HG03469 (cell line): ENCODE measurements at regions not wholly inside any gene's neighbourhood (a gene's known extent, or its start where the extent isn't known, plus 50 kb on each side); places are given as distances from the start of the nearest gene placed in this dataset.

ENCODE experiments used
- ATAC-seq: cut with Tn5 transposase; IDR thresholded peaks from one replicate; pipeline ENCODE4 v1.9.1; 2021; ENCODE audit warnings: mild to moderate bottlenecking, moderate library complexity, moderate number of reproducible peaks; ENCODE audit not compliant: unreplicated experiment

DNA sequence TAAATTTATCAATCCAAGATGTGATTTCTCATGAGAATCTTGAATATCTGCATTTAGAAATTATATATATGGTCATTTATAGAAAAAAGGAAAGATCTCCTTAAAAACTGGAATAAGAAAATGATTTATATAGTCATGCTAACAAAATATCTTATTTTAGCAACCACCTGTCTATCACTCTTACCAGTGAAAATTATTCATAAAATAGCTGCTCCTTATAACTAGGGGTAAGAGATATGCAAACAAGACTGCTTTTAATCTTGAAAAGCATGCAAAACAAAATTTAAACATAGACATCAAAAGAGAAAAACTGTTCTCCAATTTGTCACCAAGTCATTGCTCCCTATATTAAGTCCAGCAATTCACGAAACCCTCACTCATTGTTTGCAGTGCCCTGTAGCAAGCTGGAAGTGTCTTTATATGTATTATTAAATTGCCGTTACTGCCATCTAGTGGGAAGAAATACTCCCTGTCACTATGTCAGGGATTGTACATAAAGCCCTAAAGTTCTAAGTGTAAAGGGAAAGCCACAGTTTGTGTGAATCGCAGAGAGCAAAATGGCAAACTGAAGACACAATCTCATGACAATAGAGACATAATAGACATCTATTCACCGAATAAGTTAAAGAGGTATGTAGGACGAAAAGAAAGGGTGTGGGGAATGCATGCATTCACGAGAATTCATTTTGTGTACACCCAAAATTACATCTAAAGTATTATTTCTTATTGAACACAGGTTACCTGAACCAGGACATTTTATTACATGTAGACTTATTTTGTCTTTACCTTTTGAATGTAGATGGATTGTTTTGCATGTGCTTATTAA lies 600.5 kb downstream of the USP25 start:
- ATAC-seq, result peak; percentile 90

DNA sequence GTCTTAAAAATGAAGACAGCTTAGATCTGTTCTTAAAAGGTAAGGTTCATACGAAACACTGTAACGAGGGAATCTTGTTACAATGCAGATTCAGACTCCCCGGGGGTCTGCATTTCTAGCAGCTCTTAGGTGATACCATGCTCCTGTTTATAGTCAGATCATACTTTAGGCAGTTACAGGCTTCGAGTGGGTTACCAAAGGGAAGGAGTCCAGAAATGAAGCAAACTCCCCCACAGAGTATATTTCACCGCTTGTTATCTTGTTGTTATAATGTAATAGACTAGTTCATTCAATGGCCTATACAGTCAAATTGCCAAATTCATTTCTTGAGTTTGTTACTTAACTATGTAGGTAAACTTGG lies 601.1 kb downstream of the USP25 start:
- no peak for ATAC-seq

DNA sequence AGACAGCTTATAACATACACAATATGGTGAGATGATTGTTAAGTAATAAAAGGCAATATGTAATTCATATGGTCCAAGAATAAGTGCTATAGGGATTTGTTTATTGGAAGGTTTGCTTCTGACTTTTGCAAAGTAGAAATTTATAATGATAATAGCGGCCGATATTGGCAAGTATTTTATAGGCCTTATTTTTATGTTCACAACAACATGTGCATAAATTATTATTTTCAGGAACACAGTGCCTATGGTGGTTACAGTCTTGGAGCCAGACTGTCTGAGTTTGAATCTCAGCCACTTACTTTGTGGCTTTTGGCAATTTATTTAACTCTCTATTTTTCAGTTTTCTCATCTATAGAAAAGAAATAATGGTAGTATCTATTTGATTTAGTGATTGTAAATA lies 607.5 kb downstream of the USP25 start:
- no peak for ATAC-seq

DNA sequence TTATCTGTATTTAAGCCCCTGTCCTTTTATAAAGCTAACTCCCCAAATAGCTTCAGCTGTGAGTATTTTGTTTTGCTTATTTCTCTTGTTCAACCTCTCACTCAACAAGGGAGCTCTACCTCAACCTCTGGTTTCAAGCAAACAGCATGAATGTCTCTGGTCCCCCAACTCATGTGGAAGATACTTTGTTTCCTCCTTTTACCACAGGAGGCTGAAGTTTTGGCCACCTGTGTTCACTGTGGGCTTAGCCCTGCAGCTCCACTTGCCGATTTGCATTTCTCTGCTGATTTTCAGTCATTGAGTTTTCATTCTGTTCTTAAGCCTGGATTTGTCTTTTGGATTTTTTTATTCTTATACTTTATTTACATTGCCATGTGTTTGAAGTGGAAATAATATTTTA lies 613.1 kb downstream of the USP25 start:
- no peak for ATAC-seq

DNA sequence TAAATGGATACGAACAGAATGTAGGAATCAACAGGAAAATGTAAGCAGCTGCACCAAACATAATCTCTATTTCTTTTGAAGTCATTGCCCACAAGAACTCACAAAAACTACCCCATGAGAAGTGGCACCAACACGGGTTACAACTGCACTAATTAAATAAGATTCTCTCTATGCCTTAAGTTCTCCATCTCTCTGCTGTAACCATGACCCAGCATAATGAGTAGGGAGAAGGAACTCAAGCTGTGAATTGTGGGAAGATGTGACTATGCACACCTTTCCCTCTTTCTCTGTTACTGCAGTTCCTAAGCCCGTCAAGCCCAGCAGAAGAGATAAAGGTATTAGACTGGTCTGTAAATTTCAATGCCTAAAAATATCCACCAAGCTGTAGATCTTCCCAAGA lies 614.0 kb downstream of the USP25 start:
- no peak for ATAC-seq

DNA sequence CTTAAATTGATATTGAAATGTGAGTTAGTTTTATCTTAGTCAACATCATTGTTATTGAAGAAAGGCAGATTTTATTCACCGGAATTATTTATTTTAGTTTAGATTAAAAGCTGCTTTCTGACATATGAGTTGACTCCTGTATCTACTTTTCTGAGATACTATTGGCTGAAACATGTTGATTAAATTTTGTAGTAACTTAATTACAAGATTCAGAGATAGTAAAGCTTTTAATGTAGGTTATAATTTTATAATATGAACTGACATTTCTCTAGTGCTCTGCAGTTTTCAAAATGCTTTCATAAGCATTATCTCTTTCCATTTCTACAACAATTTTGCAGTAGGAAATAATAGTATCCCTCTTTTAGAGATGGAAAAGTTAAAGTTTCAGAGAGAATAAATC lies 616.0 kb downstream of the USP25 start:
- no peak for ATAC-seq

DNA sequence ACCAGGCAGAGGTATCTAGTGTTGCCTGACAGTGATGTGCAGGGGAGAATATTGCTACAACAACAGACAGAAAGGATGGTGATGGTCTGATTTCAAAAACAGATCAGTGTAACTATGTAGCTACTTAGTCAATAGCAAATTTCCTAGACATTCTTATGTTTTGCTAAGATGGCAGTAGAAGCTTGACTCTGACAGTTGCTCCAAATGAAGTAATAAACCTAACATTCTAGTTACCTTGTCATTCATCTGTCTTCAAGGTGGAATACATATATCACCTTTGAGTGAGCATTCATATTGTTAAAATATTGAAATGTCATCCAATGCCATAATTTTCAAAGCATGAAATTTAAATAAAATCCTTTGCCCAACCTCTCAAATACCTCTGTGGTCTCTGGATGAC lies 617.4 kb downstream of the USP25 start:
- no peak for ATAC-seq

DNA sequence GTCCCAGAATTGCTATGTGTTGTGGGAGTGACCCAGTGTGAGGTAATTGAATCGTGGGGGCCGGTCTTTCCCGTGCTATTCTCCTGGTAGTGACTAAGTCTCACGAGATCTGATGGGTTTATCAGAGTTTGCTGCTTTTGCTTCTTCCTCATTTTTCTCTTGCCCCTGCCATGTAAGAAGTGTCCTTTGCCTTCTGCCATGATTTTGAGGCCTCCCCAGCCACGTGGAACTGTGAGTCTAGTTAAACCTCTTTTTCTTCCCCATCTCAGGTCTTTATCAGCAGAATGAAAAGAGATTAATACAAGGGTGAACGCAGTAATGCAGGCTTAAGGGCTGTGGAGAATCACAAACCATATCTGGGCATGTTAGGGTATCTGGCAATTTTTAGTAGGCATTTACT lies 624.0 kb downstream of the USP25 start:
- ATAC-seq, result no peak

DNA sequence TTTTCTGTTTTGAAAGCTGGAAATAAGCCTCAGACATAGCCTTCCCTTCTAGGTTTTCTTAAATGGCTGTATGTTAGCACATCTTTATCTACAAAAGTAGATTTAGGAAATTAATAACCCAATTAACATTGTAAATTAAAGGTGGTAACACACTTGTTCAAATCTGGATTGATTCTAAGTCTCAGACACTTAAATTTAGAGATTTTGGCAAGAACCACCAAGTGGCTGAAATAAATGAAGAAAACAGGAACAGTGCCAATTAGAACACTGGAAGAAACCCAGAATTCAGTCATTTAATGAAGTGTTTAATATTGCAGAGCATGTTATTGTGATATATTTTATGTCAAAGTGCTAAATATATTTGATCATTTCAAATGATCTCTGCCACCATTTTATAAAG lies 628.2 kb downstream of the USP25 start:
- ATAC-seq, result no peak

DNA sequence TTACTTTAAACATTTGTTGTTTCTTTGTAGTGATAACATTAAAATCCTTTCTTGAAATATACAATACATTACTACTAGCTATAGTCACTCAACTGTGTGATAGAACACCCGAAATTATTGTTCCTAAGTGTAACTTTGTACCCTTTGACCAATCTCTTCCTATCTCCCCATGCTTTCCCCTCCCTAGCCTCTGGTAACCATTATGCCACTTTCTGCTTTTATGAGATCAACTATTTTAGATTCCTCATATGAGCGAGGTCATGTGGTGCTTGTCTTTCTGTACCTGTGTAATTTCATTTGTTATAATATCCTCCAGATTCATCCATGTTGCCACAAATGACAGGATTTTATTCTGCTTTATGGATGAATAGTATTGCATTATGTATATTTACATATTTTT lies 629.0 kb downstream of the USP25 start:
- ATAC-seq, result no peak

DNA sequence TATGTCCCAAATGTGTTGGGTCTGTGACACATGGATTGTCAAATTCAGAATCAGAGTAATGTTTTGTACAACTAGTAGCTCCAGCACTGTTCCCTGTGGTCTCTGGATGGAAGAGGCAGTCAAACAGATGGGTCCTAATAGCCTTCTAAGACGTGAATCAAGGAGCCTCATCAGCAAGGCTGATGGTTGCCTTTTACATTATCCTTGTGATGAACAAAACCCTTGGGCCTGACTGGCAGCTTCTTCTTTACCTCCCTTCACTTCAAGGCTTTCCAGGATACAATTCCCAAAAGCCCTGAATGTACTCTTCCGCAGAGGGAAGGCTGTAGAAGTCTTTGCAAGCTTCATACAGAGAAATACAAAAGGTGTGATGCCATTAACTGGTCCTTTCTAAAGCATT lies 633.3 kb downstream of the USP25 start:
- no peak for ATAC-seq

DNA sequence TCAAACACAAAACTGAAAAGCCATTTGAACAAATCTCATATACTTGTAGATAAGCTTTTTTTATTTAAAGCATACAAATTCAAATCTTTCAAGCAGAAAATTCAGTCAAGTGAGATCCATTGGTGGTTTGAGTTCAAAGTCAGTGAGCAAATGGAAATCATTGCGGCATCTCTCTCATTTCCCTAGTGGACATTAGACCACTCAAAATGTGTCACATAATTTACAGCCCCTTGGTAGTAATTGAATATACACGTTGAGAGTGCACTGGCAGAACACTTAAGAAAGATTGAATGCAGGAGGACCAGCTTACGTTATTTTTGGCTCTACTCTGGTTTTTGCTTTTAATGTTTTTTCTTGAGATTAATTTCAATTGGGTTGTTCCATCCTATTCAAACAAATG lies 633.7 kb downstream of the USP25 start:
- no peak for ATAC-seq

DNA sequence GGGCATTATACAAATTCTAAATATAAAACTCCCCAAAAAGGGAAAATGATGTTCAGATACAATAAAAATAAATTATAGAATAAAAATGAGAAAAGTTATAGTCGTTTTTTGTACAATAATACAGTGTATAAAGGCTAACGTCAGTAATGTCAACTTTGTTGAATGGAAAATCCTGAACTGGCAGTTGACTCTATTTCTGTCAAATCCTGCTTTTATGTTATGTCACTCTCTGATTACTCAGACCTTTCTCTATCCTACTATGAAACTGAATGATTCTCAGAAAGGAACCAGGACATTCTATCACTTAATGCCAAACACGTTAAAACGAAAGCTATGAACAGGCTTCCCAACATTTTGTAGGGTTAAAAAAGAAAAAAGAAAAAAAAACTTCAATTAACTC lies 636.4 kb downstream of the USP25 start:
- ATAC-seq, result no peak

DNA sequence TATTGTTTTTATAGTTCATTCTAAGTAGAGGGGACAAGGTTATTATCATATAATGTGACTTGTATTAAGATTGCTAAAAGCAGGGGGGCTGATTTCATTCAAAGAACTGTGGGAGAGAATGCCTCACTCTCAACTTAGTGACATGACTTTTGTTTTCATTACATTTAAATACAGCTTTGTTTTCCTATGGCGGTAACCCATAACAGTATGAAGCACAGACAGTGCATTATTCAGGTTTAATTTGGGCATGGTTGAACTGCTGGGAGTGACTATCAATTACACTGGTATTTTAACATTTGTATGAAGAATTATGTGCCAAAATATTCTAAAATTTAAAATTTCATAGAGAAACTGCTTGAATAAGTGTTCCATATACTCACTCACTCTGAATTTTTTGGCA lies 637.3 kb downstream of the USP25 start:
- ATAC-seq, result no peak

DNA sequence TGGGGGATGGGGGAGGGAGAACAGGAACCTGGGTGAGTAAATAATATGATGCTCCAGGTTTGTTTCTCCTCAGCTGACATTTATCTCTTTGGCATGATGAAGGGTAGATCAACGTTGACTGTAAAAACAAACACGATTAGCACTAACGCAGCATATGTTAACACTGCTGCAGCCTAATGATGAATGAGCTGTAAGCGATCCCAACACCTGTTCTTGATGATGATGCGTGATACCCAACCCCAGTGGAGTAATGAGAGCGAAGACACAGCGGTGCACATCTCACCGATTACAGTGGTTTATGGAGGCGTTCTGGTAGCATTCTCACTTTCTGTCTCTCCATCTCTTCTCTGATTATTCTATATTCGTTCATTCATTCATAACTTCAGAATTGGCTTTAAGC lies 640.4 kb downstream of the USP25 start:
- no peak for ATAC-seq

DNA sequence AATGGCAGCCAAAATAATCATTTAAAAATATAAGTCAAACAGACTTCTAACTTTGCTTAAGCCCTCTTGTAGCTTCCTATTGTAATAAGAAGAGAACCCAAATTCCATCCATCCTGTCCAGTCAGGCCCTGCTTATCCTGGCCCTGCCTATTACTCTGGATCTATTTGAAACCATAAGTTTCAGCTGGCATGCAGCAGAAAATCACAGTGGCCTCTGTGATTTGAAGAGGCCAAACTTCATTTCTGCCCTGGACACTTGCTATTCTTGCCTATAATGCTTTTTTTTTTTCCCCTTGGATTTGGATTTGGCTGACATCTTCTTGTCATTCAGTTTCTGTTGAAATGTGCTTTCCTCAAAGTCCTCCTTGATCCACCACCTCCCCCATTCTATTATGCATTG lies 642.8 kb downstream of the USP25 start:
- no peak for ATAC-seq

DNA sequence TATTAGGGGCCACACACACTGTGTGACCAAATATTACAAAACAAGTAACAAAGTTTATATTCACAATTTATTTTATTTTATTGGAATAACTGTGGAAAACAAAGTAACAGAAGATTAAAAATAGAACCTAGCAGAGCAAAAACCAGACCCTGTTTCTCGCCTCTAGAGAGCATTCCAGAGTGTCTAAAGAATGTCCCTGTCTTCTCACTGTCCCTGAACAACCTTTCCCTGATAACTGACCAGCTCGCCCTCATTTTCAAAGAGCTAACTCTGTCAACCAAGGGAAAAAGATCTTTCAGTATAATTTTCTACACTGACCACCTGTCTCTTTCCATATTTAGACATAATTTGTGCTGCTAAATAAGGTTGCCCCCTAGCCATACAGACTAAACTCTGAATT lies 646.9 kb downstream of the USP25 start:
- ATAC-seq, result no peak

DNA sequence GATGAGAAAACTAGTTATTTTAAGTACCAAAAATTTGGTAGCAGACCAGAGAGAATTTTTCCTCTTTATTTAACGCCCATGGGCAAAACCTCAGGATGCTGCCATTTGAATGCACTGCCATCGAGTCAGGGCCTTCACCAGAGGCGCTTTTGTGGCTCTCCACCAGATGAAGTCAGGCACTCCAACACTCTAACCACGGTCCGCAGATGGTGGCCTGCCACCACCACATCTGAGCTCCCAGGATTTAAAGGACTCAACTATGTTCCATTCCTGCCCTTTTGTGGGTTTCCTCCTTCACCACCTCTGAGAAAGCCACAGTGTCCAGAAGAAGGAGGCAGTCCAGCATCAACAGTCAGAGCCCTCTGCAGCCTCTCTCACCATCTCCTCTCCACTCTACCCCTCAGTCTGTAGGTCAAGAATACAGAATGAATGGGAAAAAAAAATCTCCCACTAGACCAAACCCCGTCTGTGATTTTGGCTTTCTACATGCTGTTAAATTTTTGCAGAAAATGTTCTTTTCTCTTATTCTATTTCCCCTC lies 647.4 kb downstream of the USP25 start:
- ATAC-seq, result no peak

DNA sequence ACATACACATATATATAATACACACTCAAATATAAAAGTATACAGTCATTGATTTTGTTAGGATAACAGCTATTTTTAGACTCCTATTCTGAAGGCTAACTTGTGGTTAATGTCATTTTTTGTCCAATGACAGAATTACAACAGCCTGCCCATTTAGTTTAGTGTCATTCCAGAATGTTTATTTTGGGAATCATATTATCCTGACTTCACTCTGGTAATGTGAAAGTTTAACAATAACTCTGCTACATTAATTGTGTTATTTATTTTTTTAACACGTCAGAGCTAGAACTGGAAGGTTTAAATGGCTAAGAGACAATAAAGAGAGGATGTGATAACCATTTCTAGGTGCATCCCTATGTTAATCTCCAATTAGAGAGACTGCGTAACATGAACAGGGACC lies 648.1 kb downstream of the USP25 start:
- ATAC-seq, result no peak

DNA sequence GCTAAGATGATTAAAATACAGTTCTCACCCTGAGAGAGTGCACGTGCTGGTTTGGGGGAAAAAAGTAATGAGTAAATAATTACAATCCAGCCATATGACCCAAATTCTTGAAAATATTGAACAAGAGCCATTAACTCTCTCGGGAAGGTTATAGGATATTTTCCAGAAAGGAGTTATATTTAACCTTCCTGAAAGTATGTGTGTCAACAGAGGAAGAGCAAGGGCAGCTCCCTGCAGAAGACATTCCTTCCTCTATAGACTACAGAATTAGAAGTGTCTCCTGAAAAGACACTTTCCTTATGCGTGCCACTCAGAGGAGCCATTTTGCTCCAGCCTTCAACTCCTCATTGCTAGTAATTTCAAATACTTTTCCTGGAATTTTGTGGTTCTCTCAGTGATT lies 648.7 kb downstream of the USP25 start:
- no peak for ATAC-seq

DNA sequence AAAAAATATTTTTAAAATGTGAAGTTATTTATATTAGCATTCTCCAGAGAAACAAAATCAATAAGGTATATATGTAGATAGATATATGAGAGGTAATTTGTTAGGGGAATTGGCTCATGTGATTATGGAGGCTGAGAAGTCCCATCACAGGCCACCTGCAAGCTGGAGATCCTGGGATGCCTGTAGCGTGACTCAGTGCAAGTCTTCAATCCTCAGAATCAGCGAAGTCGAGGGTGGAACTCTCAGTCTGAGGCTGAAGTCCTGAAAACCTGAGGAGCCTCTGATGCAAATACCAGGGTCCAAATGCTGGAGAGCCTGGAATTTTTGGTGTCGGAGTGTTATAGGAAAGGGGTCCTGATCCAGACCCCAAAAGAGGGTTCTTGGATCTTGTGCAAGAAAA lies 658.5 kb downstream of the USP25 start:
- ATAC-seq, result no peak

DNA sequence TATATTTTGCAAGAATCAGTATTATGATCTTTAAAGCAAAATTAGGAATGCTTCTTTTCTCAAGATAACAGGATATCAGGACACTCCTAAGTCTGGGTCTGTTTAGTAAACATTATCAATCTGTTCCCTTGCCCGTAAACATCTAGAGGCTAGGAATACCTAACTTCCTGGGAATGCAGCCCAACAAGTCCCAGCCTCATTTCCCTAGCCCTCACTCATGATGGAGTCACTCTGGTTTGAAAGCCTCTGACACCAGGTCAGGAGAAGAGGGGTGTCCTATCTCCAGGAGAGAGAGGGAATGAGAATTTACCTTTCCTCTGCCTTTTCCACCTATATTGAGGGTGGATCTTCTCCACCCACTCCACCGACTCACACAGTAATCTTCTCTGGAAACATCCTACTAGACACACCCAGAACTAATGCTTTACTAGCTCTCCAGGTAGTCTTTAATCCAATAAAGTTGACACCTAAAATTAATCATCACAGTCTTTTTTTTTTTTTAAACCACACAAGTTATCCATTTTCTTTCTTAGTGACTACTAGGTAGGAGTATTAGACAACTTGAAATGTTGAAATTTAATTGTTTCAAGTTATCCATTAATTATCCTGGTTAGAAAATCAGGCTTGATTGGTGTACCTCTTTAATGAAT lies 659.3 kb downstream of the USP25 start:
- no peak for ATAC-seq

DNA sequence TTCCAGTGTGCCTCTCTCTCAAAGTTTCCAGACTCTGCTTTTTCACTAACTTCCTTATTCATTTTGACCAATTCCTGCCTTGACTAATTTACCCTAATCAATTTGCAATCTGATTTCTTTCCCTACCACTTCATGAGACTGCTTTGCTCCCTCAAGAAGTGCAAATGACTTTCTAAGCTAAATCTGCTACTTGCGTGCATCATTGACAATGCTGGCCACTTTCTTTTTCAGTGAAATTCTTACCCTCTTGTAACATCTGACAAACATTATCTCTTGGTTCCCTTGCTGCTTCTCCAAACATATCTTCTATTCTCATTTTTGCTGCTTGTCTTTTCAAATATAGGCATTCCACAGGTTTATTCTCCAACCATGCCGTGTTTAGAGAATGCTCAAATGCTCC lies 659.9 kb downstream of the USP25 start:
- no peak for ATAC-seq
